ENCODE measurements at regions not wholly inside any gene's neighbourhood (a gene's known extent, or its start where the extent isn't known, plus 50 kb on each side); places are given as distances from the start of the nearest gene placed in this dataset.

DNA sequence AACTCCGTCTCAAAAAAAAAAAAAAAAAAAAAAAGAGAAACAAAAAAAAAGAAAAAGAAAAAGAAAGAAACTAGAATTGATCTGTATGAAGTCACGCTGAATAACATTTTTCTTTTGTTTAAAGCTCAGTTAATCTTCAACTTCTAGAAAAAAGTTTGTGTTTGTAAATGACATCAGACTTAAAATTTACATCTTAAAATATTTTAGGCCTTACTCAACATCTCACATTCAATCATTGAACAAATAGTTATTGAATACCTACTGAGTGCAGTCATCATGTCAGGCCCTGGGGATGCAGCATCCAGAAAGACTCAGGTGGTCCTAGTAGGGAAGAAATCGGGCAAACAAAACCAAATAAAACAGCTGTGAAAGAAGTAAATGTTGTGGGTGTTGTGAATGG, 292.3 kb upstream of the FANCL start:
- H3K4me2 ChIP-seq (ENCODE audit: low read depth, low read length, poor library complexity, severe bottlenecking): no peak overlapping the region
- TF ChIP-seq EZH2phosphoT487 (conservative IDR thresholded peaks at IDR 0.05; ENCODE audit: low read length): no peak
- TF ChIP-seq CTCF (IDR thresholded peaks at IDR 0.05; ENCODE audit: insufficient read depth, low read length, poor library complexity, severe bottlenecking): no peak
- no peak overlapping the region for H3K9ac ChIP-seq (ENCODE audit: low read length)
- H3K27ac ChIP-seq (ENCODE audit: low read depth, low read length): no peak overlapping the region
- H2AFZ ChIP-seq (ENCODE audit: low read depth, low read length, severe bottlenecking): no peak overlapping the region
- no peaks in the 10 kb centered on the region for H3K9me2 ChIP-seq (replicated peaks; ENCODE audit: insufficient read depth, low read length)
- no peaks in the 10 kb centered on the region for H4K20me1 ChIP-seq (ENCODE audit: low read depth, low read length)
- H3K4me3 ChIP-seq (ENCODE audit: insufficient read depth, low read length, poor library complexity, severe bottlenecking): no peak overlapping the region
- no peaks in the 10 kb centered on the region for H3F3A ChIP-seq (ENCODE audit: insufficient read depth)
- no peaks in the 10 kb centered on the region for H3K79me2 ChIP-seq (ENCODE audit: insufficient read depth, low read length)
- H3K36me3 ChIP-seq (ENCODE audit: low read length): no peaks in the 10 kb centered on the region
- no peaks in the 10 kb centered on the region for H3K9me3 ChIP-seq (ENCODE audit: insufficient read depth, low read length)
- H3K27me3 ChIP-seq (ENCODE audit: low read length): no peaks in the 10 kb centered on the region

GRCh38 chr2:58532641-58533040, 291.5 kb upstream of the FANCL start:
- Histone ChIP-seq H3K27me3 (ENCODE audit: low read length) (no peaks in the 10 kb centered on the region), H3K9me2 (replicated peaks; ENCODE audit: insufficient read depth, low read length) (no peaks in the 10 kb centered on the region), H3K79me2 (ENCODE audit: insufficient read depth, low read length) (no peaks in the 10 kb centered on the region), H3K9ac (ENCODE audit: low read length) (no peak overlapping the region), H3K36me3 (ENCODE audit: low read length) (no peaks in the 10 kb centered on the region), H3F3A (ENCODE audit: insufficient read depth) (no peaks in the 10 kb centered on the region), H3K9me3 (ENCODE audit: insufficient read depth, low read length) (no peaks in the 10 kb centered on the region), H2AFZ (ENCODE audit: low read depth, low read length, severe bottlenecking) (no peak overlapping the region), H3K4me3 (ENCODE audit: insufficient read depth, low read length, poor library complexity, severe bottlenecking) (no peak overlapping the region), H4K20me1 (ENCODE audit: low read depth, low read length) (no peaks in the 10 kb centered on the region), H3K27ac (ENCODE audit: low read depth, low read length) (no peak overlapping the region), H3K4me2 (ENCODE audit: low read depth, low read length, poor library complexity, severe bottlenecking) (no peak overlapping the region)
- TF ChIP-seq EZH2phosphoT487 (conservative IDR thresholded peaks at IDR 0.05; ENCODE audit: low read length): no peak
- no peak for TF ChIP-seq CTCF (IDR thresholded peaks at IDR 0.05; ENCODE audit: insufficient read depth, low read length, poor library complexity, severe bottlenecking)

GRCh38 chr2:58527647-58528046, 286.5 kb upstream of the FANCL start:
- Histone ChIP-seq H3K27me3 (ENCODE audit: low read length) (no peaks in the 10 kb centered on the region), H3K79me2 (ENCODE audit: insufficient read depth, low read length) (no peaks in the 10 kb centered on the region), H3K36me3 (ENCODE audit: low read length) (no peaks in the 10 kb centered on the region), H3K9ac (ENCODE audit: low read length) (no peak overlapping the region), H2AFZ (ENCODE audit: low read depth, low read length, severe bottlenecking) (no peak overlapping the region), H3F3A (ENCODE audit: insufficient read depth) (no peaks in the 10 kb centered on the region), H3K4me3 (ENCODE audit: insufficient read depth, low read length, poor library complexity, severe bottlenecking) (no peak overlapping the region), H4K20me1 (ENCODE audit: low read depth, low read length) (no peaks in the 10 kb centered on the region), H3K4me2 (ENCODE audit: low read depth, low read length, poor library complexity, severe bottlenecking) (no peak overlapping the region), H3K9me2 (replicated peaks; ENCODE audit: insufficient read depth, low read length) (no peaks in the 10 kb centered on the region), H3K27ac (ENCODE audit: low read depth, low read length) (no peak overlapping the region), H3K9me3 (ENCODE audit: insufficient read depth, low read length) (no peaks in the 10 kb centered on the region)
- TF ChIP-seq EZH2phosphoT487 (conservative IDR thresholded peaks at IDR 0.05; ENCODE audit: low read length) (no peak), CTCF (IDR thresholded peaks at IDR 0.05; ENCODE audit: insufficient read depth, low read length, poor library complexity, severe bottlenecking) (no peak)
